H1 (cell line): ENCODE measurements at regions not wholly inside any gene's neighbourhood (a gene's known extent, or its start where the extent isn't known, plus 50 kb on each side); places are given as distances from the start of the nearest gene placed in this dataset.

Experiments used
- SIRT6 ChIP-seq: IDR thresholded peaks from one replicate; pipeline ENCODE4 v1.7.1; 2012; ENCODE audit warnings: low read length, inconsistent platforms
- SP4 ChIP-seq: IDR thresholded peaks from 2 replicates; pipeline ENCODE4 v1.6.1; 2012; ENCODE audit warnings: low read length, inconsistent platforms

- no peak for TF ChIP-seq SIRT6
- no peak for TF ChIP-seq SP4
Observed at GRCh38 chr22:47277531-47277930, 515.1 kb downstream of the TBC1D22A start (continued).
